GM19438 (cell line): ENCODE measurements at regions not wholly inside any gene's neighbourhood (a gene's known extent, or its start where the extent isn't known, plus 50 kb on each side); places are given as distances from the start of the nearest gene placed in this dataset.

Experiments
- ATAC-seq: cut with Tn5 transposase; IDR thresholded peaks from one replicate; pipeline ENCODE4 v1.9.1; 2021; ENCODE audit warnings: low read depth; ENCODE audit not compliant: unreplicated experiment

DNA sequence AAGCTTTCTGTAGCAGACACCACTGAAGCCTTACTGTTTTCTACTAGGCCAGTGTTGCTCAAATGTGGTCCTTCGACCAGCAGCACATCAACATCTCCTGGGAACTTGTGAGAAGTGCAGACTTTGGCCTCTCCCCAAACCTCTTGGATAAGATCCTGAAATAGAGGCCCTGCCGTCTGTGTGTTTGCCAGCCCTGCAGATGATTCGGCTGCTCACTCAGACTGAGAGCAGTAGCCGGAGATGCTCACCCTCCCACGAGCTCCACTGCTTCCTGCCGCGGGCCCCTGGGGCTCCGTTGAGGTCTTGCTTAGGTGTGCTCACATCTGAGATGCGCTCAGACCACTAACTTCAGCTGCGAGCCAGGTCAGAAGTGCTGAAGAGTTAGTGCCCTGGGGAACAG lies 129.5 kb upstream of the SSTR4 start:
- no peak for ATAC-seq

DNA sequence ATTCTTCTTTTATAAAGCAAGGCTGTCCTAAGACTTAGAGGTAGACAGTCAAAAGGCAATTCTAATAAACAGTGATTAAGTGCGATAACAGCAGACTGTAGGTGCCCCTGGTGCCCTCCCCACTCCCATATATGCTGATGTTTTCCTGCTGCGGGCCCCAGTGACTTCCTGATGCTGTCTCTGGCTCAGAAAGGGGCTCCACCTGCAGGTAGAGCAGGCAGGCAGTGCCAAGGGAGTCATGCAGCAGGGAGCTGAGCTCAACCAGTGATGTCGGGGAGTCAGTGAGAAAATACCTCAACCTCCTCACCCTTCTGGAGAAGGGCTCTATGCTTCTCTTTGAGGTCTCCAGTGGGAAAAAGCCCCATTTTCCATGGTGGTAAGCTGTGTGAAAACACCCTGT lies 126.7 kb upstream of the SSTR4 start:
- ATAC-seq = no peak

DNA sequence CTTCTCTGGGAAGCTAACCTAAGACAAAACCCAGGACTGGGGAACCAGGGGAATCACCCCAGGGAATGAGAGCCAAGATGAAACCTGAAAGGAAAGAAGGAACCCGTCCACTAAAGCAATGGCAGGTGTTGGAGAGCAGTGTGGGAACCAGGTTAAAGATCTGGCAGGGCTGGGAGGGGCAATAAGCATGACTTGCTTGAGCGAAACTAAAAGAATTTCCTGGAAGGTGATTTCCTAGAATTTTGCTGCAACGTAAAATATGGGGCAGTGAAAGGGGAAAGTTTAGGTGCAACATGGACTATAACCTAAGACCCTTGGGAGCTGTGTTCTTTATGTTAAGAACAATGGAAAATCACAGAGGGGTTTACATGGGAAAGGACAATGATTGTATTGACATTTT lies 126.2 kb upstream of the SSTR4 start:
- no peak for ATAC-seq

DNA sequence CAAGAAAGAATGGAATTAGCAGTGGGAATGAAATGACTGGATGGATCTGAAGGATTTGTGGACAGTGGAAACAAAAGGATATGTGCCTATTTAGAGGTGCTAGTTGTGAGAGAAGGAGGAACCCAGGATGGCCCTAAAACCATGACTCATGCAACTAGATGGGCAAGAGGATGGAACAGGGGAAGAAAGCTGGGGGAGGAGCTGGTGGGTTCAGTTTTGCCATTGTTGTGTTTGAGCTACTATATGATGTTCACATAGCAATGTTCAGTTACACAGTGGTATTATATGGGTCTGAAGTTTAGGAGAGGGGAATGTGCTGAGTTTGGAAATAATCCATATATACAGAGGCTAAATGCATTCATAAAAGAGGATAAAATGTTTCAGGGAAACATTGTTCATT lies 125.7 kb upstream of the SSTR4 start:
- no peak for ATAC-seq

DNA sequence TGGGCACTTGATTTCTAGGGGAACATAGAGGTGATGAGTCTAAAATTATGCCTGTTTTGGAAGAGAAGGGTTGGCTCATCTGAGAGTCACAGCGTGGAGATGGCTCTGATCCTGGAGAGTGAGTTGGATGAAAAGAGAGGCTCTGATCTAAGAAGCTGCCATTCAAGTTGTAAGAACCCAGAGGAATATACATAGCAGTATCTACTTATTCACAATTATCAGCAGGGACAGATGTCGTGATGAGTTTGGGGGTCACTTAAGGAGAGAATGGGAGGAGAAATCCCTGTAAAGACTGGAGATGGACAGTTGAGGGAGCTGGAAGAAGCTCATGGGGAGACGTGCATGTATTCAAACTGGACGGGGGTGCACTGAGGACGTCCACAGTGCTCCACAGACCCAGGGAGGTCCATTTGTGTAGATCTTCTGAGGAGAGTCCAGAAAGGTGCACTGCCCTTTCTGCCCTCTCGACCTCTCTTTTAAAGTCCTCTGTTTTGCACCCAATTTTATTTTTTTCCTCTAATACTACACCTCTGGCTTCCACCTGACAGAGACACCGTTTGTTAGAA lies 124.7 kb upstream of the SSTR4 start:
- no peak for ATAC-seq

DNA sequence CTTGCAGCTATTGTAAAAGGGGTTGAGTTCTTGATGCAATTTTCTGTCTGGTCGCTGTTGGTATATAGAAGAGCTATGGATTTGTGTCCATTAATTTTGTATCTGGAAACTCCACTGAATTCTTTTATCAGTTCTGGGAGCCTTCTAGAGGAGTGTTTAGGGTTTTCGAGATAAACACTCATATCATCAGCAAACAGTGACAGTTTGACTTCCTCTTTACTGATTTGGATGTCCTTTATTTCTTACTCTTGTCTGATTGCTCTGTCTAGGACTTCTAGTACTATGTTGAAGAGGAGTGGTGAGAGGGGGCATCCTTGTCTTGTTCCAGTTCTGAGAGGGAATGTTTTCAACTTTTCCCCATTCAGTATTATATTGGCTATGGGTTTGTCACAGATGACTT lies 120.8 kb upstream of the SSTR4 start:
- ATAC-seq = no peak

DNA sequence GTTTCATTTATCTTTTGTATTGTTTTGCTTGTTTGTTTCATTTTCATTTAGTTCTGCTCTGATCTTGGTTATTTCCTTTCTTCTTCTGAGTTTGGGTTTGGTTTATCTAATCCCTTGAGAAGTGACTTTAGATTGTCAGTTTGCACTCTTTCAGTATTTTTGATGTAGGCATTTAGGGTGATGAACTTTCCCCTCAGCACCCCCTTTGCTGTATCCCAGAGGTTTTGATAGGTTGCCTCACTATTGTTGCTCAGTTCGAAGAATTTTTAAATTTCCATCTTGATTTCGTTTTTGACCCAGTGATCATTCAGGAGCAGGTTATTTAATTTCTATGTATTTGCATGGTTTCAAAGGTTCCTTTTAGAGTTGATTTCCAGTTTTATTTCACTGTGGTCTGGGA lies 119.6 kb upstream of the SSTR4 start:
- no peak for ATAC-seq

DNA sequence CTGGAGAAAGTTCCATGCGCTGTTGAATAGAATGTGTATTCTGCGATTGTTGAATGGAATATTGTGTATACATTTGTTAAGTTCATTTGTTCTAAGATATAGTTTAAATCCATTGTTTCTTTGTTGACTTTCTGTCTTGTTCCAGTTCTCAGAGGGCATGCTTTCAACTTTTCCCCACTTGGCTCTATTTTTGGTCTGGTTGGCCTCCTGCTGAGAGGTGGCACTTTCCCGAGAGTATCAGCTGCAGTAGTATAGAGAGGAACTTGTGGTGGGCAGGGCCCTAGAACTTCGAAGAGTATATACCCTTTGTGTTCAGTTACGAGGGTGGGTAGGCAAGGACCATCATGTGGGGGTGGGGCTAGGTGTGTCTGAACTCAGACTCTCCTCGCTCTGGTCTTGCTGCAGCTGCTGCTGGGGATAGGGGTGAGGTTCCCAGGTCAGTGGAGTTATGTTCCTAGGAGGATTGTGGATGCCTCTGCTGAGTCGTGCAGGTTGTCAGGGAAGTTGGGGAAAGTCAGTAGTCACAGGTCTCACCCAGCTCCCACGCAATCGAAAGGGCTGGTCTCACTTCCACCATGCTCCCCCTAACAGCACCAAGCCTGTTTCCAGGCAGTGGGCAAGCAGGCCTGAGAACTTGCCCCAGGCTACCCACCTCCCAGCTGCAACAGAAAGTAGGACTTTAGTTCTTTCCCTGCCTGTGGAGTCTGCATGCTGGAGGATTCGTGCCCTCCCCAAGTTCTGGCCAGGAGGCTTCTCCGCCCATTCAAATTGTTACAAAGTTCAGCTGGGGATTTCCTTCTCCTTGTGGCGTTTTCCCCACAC lies 118.9 kb upstream of the SSTR4 start:
- ATAC-seq = no peak

DNA sequence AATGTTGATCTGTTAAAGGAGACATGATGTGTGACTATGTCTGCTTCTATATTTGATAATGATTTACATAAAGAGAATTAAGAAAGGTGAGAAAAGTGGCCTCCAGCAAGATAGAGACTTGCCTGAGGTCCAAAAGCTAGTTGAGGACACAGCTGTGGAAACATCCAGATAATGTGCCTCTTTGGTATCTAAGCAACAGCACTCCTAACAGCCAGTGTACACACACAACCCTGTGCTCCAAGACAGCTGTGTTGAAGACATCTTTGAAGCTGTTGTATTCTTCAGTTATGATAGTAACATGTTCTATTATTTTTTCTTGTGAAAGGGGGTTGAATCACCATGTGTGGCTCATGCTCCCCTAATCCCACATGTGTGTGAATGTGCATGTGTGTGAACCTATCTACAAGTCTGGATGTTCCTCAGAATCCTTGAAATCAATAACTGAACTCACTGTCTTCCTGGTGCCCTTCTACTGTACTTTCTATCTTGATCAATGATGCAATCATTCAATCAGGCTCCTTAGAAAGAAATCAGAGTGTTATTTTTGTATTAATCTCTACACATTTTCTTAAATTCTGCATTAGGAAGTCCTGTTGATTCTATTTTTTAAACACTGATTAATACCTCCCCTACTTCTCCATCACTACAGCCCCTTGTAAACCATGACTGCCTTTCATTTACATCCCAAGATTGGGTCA lies 116.7 kb upstream of the SSTR4 start:
- no peak for ATAC-seq

DNA sequence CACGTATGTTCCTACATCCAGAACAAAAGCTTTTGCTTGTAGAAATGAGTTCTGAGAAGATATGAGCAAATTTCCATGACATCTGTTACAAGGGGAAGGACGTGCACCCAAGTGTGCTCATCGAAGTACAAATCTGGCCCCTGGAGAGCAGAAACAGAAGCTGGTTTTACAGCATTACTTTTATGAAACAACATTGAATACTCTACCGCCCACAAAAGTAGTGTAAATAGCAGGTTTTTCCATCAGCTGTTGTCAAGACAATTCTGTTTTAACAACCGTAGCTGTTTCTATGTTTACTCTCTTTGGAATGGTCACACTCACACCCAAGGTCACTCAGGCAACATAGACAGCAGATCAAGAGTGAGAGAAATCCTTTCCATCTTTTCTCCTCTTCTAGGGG lies 114.2 kb upstream of the SSTR4 start:
- ATAC-seq = no peak

DNA sequence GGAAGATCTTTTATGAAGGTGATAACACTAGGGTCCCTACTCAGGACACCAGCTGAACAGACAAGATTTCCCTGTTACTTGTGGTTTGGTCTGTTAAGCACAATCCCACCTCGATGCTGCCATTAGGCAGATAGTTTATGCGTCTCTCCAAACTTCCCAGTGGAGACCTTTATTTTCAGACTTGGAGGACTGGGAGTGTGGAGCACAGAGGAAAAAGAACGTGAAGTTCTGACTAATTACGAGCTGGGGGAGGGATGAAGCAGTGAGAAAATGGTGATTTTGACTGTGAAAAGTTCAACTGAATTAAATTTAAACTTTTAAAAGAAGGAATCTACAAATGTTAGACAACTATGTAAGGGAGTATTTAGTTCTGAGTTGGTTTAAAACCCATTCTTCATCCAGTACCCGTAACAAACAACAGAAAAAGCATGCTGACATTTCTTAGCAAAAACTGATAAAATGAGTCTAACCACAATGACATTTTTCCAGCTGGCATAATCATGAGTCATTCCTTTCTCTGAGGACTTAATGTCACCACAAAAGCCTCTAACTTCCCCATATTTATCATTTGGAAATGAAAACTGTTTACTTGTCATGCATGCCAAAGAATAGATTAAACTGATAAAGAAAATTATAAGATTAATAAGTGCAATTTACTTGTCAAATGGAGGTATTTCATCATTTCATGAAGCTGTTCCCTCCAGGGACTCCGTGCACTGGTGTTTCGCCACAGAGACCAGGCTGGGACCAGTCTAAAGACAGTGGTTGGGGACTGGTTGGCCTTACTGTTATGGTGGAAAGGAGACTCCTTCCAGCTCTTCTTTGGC lies 113.3 kb upstream of the SSTR4 start:
- ATAC-seq = no peak

DNA sequence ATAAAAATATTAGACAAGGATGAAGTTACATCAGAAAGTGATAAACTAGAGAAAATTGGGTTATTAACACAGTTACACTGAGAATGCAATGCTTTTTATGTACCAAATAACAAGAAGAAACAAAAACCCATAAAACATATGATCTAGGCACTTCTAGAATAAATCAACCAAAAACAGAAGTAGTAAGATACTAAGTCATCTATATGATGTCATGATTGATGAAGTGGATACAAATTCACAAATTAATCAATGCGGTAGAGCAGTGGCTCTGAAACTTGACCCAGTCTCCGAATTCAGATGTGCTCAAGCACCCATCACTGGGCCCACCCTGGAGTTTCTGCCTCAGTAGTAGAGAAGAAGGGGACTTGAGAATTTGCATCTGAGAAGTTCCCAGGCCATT lies 112.1 kb upstream of the SSTR4 start:
- ATAC-seq = no peak

DNA sequence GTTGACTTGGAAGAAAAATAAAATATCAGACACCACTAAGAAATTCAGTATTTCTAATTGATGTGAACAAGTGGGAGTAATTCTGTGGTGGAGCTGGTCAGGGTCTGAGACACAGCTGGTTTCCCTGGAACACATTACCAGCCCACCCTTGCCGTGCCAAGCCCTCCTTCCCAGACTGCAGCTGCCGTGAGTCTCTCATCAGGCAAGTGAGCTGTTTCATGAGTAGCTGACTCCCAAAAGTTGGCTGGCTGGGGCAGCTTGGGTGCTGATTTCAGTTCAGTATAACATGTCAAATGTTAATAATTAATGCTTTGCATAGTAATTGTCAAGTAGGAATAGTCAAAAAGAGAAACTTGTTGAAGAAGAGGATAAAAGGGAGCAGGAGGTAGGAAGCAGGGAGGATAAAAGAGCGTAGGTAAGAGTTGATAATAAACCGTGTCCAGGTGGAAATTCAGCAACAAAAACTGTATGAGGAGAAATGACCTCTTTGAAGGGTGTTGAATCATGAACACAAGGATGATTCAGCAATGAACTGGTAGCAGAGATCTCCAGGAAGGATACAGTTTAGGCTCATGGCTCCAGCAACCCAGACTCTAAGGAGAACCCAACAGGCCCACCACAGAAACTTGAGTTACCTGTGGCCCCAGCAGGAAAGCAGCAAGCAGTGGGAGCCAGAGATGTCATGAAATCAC lies 110.9 kb upstream of the SSTR4 start:
- ATAC-seq = no peak

DNA sequence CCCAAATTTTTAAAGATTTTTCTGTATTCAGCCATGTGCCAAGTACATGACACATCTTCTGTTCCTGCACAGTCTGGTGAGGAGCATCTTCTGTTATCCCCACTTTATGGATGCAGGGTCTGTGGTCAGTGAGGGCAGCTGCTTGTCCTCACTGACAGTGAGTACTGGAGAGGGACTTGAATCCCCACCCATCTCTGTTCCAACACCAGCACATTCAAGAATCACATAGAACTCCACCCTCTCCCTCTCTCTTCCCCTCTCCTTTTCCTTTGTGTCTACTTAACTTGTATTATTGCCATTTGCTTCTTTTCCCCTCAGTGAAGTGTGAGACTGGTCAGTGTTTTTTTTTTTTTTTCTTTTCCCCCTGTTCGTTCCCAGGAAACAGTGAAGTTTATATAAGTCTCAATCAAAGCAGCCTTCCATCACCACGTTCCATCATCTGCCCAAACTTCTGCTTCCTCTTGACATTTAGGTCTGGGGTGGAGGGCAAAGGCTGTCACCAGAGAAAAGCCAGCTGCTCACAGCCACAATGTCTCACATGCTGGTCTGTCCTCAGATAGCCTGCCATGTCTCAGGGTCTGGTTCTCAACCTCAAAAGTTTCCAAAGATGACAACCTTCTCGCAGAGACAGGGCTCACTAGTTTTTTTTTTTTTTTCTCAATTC lies 110.0 kb upstream of the SSTR4 start:
- ATAC-seq = no peak

DNA sequence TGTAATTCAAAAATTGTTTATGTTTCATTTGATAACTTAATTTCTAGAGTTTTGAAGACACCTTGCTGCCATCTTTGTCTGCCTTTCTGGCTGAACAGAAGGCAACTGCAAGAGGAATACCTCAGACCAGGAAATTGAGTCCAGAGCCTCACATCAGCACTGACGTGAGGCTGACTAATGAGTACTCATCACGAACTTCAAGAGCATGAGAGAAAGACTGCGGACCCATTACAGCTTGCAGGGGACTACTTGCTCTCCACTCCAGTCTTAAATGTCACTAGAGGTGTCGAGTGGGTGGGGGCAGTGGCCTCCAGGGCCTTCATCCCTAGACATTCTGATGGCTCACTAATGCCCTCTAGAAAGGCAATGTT lies 109.5 kb upstream of the SSTR4 start:
- no peak for ATAC-seq

DNA sequence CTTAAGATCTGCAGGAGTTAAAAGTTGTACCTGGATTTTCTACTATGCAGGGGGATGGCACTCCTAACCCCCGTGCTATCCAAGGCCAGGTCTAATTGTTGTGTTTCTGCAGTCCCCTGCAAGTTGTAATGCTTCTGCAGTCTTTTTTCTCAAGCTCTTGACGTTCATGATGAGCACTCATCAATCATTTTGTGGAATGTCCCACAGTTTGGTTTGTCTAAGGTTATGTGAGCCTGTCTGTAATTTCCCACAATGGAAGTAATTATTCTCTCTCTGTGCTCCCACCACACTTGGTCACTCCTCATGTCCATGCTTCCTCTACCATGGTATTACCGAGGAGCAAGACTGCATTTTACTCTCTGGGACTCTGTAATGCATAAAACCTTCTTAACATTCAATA lies 107.6 kb upstream of the SSTR4 start:
- ATAC-seq = no peak

DNA sequence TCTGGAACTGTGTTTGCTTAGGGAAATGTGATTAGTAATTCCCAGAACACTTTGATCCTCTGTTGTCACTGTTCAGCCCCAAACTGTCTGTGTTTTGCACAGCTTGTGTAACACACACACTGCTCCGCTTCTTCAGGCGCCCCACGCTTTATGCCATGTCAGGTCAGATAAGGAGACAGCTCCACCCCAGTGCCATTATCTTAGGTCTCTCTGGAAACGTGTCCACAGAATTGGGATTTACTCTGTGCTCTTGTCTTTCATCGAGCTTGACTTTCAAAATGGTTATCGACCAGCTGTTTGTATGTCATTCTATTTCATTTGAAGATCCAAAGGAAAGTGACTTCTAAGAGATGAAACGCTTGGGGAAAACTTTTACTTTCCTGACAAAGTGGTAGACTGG lies 106.4 kb upstream of the SSTR4 start:
- no peak for ATAC-seq

DNA sequence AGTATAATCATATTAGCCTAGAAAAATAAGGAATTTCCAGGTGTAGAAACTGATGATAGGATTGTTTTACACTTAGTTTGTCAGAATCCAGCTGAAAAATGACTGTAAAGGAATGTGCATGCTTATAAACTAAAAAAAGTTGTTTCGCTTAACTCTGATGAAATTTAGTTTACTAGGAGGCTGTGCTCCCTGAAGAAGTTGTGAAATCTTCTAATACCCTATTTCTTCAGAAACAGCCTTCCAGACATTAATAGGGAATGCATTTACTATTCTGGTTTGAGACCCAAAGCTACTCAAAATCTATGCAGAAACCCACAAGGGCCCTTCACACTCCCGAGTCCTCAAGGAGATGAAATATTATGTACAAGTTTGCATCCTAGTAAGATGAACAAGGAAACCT lies 105.5 kb upstream of the SSTR4 start:
- no peak for ATAC-seq

DNA sequence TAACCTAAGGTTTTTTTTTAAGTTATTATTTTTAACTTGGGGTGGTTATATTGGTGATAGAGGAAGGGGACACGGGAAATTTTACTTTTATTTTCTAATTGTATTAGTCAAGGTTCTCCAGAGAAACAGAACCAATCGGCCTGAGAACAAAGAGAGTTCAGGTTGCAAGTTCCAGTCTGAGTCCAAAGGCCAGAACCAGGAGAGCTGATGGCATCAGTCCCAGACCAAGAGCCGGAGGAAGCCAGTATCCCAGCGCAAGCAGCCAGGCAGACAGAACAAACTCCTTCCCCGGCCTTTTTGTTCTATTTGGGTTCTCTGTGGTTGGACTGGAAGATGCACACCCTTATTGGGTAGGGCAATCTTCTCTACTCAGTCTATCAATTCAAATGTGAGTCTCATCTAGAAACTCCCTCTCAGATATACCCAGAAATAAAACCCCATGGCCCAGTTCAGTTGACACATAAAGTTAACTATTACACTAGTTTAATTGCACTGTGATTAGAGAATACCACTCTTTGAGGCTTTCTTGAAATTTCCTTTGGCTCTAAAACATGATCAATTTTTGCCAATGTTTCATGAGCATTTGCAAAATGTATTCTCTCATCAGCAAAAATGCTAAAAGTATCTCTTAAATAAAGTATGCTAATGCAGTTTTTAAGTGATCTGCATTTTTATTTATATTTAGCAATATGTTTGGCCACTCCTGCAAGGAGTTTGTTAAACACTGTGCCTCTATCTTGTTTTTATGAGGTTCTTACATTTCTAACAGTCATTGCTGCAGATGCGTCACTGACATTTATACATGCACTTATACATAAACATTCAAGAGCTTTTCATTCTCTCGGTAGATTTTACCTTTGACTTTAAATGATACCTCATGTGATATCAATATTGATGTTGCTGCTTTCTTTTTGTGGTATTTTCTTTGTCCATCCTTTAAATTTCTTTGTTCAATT lies 103.2 kb upstream of the SSTR4 start:
- no peak for ATAC-seq
